OCI-LY7 (cell line): ENCODE measurements at regions not wholly inside any gene's neighbourhood (a gene's known extent, or its start where the extent isn't known, plus 50 kb on each side); places are given as distances from the start of the nearest gene placed in this dataset.

Source experiments
- BruUV-seq: library from RNA; stranded (reverse); fragments of 400-500 nt; replicated peaks from 2 replicates; lab custom pipeline; 2021; lab: Mats Ljungman, UMichigan
- CTCF ChIA-PET: fragments of 300-600 bp; sonication (Branson Sonifier 250); formaldehyde crosslinking; loops from one replicate; lab custom pipeline; 2022; ENCODE audit warnings: antibody characterized with exemption; ENCODE audit not compliant: unreplicated experiment; lab: Charles Lee
- POLR2A ChIA-PET: fragments of 300-600 bp; sonication (Branson Sonifier 250); formaldehyde crosslinking; loops from one replicate; lab custom pipeline; 2022; ENCODE audit warnings: antibody characterized with exemption; lab: Charles Lee
- DNase-seq: peaks from one replicate; pipeline ENCODE4 v3.0.0-alpha.2; 2015; ENCODE audit warnings: low spot score
- H2AFZ ChIP-seq: fragments of 200-600 bp; sonication (generic), shearing (Covaris generic); 2 replicates; pipeline ENCODE4 v1.6.1; 2014; ENCODE audit warnings: mild to moderate bottlenecking, antibody characterized with exemption, low read length, moderate library complexity
- H3K27ac ChIP-seq: fragments of 200-600 bp; sonication (generic); 2 replicates; pipeline ENCODE4 v1.5.1; 2014; ENCODE audit warnings: mixed run types, low read depth, mild to moderate bottlenecking, moderate library complexity, low read length, inconsistent platforms; ENCODE audit not compliant: poor library complexity, severe bottlenecking
- H3K36me3 ChIP-seq: fragments of 200-600 bp; sonication (generic); 2 replicates; pipeline ENCODE4 v1.6.1; 2014; ENCODE audit warnings: mild to moderate bottlenecking, antibody characterized with exemption, low read length, moderate library complexity, mixed read lengths; ENCODE audit not compliant: insufficient read depth
- H3K4me1 ChIP-seq: fragments of 200-600 bp; sonication (generic); 2 replicates; pipeline ENCODE4 v1.5.1; 2014; ENCODE audit warnings: mild to moderate bottlenecking, low read length; ENCODE audit not compliant: insufficient read depth, poor library complexity, severe bottlenecking
- H3K4me2 ChIP-seq: fragments of 200-600 bp; sonication (generic); 2 replicates; pipeline ENCODE4 v1.6.1; 2014; ENCODE audit warnings: mild to moderate bottlenecking, low read length
- H3K4me3 ChIP-seq: fragments of 200-600 bp; sonication (generic); 2 replicates; pipeline ENCODE4 v1.5.1; 2014; ENCODE audit warnings: mild to moderate bottlenecking, low read depth, low read length; ENCODE audit not compliant: poor library complexity, severe bottlenecking
- H3K79me2 ChIP-seq: fragments of 200-600 bp; sonication (generic); 2 replicates; pipeline ENCODE4 v1.6.1; 2016; ENCODE audit warnings: low read depth, mild to moderate bottlenecking, low read length, moderate library complexity, mixed read lengths; ENCODE audit not compliant: insufficient read depth
- H3K9me2 ChIP-seq: fragments of 200-600 bp; sonication (generic); 2 replicates; pipeline ENCODE4 v1.6.1; 2016; ENCODE audit warnings: mild to moderate bottlenecking, low read length, mixed read lengths; ENCODE audit not compliant: insufficient read depth
- H3K9me3 ChIP-seq: fragments of 200-600 bp; sonication (generic); 2 replicates; pipeline ENCODE4 v1.6.1; 2014; ENCODE audit warnings: mild to moderate bottlenecking, mixed run types, low read length, mixed read lengths
- H4K20me1 ChIP-seq: fragments of 200-600 bp; sonication (generic); 2 replicates; pipeline ENCODE4 v1.6.1; 2014; ENCODE audit warnings: mild to moderate bottlenecking, antibody characterized with exemption, low read length, moderate library complexity, mixed read lengths; ENCODE audit not compliant: insufficient read depth
- CTCF ChIP-seq: fragments of 200-600 bp; sonication (generic); conservative IDR thresholded peaks from 2 replicates; pipeline ENCODE4 v1.5.1; 2014; ENCODE audit warnings: mild to moderate bottlenecking, antibody characterized with exemption, low read length, moderate library complexity, mixed read lengths
- EZH2phosphoT487 ChIP-seq: fragments of 200-600 bp; sonication (generic); IDR thresholded peaks from 2 replicates; pipeline ENCODE4 v1.6.1; 2018; ENCODE audit warnings: low read depth, borderline replicate concordance, mild to moderate bottlenecking, mixed run types, antibody characterized with exemption, low read length, moderate library complexity, mixed read lengths
- intact Hi-C: fragments of 100-400 bp; cut with micrococcal nuclease; formaldehyde crosslinking; loops from one replicate; pipeline ENCODE4 v1.10.0; 2022; ENCODE audit not compliant: unreplicated experiment

GRCh38 chr9:78505546-78505945 lies 208.6 kb downstream of the PSAT1 start:
- Histone ChIP-seq H4K20me1 (no peaks in the 10 kb centered on the region), H3K4me3 (no peak overlapping the region), H3K36me3 (no peaks in the 10 kb centered on the region), H3K79me2 (no peaks in the 10 kb centered on the region), H3K4me1 (no peaks in the 10 kb centered on the region), H3K9me2 (no peaks in the 10 kb centered on the region), H3K27ac (no peak overlapping the region), H3K4me2 (no peak overlapping the region), H3K9me3 (no peaks in the 10 kb centered on the region), H2AFZ (no peak overlapping the region)
- no TSS peak for BruUV-seq
- TF ChIP-seq CTCF (no peak), EZH2phosphoT487 (no peak)
- ChIA-PET POLR2A (no interaction called here), CTCF (no interaction called here)
- DNase-seq: no peak
- intact Hi-C loops: no loop called here

- H4K20me1 ChIP-seq: no peaks in the 10 kb centered on the region
- BruUV-seq: no TSS peak
- TF ChIP-seq CTCF (no peak), EZH2phosphoT487 (no peak)
- no peaks in the 10 kb centered on the region for H3K79me2 ChIP-seq
- ChIA-PET POLR2A (no interaction called here), CTCF (no interaction called here)
- H3K4me2 ChIP-seq: no peak overlapping the region
- H2AFZ ChIP-seq: no peak overlapping the region
- no peak overlapping the region for H3K27ac ChIP-seq
- H3K36me3 ChIP-seq: no peaks in the 10 kb centered on the region
- no peaks in the 10 kb centered on the region for H3K9me2 ChIP-seq
- H3K4me1 ChIP-seq: no peaks in the 10 kb centered on the region
- no peaks in the 10 kb centered on the region for H3K9me3 ChIP-seq
- H3K4me3 ChIP-seq: no peak overlapping the region
- intact Hi-C loops: no loop called here
- DNase-seq: no peak
Observed at GRCh38 chr9:78507037-78507436, 210.1 kb downstream of the PSAT1 start.

GRCh38 chr9:78510035-78510434 lies 213.1 kb downstream of the PSAT1 start:
- Histone ChIP-seq H3K79me2 (no peaks in the 10 kb centered on the region), H3K4me2 (no peak overlapping the region), H3K9me2 (no peaks in the 10 kb centered on the region), H4K20me1 (no peaks in the 10 kb centered on the region), H3K27ac (no peak overlapping the region), H3K4me3 (no peak overlapping the region), H3K36me3 (no peaks in the 10 kb centered on the region), H3K4me1 (no peaks in the 10 kb centered on the region), H2AFZ (no peak overlapping the region), H3K9me3 (no peaks in the 10 kb centered on the region)
- TF ChIP-seq EZH2phosphoT487: no peak
- no peak for TF ChIP-seq CTCF
- DNase-seq: no peak
- intact Hi-C loops: no loop called here
- BruUV-seq: no TSS peak
- ChIA-PET CTCF (no interaction called here), POLR2A (no interaction called here)
